Liver (tissue), 2 donors: ENCODE measurements at regions not wholly inside any gene's neighbourhood (a gene's known extent, or its start where the extent isn't known, plus 50 kb on each side); places are given as distances from the start of the nearest gene placed in this dataset.

Experiments
- JUND ChIP-seq, 2 donors: IDR thresholded peaks; 2 replicates each; pipeline ENCODE4 v1.6.1; 2016; ENCODE audit warnings: antibody characterized with exemption in 2 of 2
- TF ChIP-seq, protein P1 (sequence below): IDR thresholded peaks from 2 replicates; pipeline ENCODE4 v1.6.1; 2016; ENCODE audit warnings: antibody characterized with exemption
- TF ChIP-seq, protein P2 (sequence below): IDR thresholded peaks from 2 replicates; pipeline ENCODE4 v1.6.1; 2016; ENCODE audit warnings: antibody characterized with exemption
- TF ChIP-seq, protein P3 (sequence below): IDR thresholded peaks from 2 replicates; pipeline ENCODE4 v1.6.1; 2016; ENCODE audit warnings: antibody characterized with exemption, mild to moderate bottlenecking
- donor health status: healthy.

DNA sequence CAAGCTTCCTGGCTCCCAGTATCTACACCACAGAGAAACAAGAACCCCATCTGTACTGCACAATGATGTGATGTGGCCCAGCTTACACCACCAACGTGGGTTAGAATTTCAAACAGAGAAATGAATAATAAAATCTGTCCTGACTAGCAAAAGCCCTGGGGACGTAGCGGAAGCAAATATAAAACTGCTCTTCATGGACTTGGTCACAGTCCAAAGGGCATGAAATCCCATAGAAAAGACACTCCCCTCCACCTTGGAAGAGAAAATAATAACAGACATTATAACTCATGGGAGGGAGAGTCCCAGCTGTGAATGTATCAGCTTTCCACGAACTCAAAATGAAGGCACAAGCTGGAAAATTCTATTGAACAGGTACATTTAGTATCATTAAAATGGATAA is 205.3 kb upstream of the GALNT17 start:
- TF ChIP-seq, protein P1, sequence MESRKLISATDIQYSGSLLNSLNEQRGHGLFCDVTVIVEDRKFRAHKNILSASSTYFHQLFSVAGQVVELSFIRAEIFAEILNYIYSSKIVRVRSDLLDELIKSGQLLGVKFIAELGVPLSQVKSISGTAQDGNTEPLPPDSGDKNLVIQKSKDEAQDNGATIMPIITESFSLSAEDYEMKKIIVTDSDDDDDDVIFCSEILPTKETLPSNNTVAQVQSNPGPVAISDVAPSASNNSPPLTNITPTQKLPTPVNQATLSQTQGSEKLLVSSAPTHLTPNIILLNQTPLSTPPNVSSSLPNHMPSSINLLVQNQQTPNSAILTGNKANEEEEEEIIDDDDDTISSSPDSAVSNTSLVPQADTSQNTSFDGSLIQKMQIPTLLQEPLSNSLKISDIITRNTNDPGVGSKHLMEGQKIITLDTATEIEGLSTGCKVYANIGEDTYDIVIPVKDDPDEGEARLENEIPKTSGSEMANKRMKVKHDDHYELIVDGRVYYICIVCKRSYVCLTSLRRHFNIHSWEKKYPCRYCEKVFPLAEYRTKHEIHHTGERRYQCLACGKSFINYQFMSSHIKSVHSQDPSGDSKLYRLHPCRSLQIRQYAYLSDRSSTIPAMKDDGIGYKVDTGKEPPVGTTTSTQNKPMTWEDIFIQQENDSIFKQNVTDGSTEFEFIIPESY = no peak
- no peak for TF ChIP-seq JUND (IDR thresholded peaks at IDR 0.05)
- TF ChIP-seq, protein P2, sequence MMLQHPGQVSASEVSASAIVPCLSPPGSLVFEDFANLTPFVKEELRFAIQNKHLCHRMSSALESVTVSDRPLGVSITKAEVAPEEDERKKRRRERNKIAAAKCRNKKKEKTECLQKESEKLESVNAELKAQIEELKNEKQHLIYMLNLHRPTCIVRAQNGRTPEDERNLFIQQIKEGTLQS = no peak
- TF ChIP-seq, protein P3, sequence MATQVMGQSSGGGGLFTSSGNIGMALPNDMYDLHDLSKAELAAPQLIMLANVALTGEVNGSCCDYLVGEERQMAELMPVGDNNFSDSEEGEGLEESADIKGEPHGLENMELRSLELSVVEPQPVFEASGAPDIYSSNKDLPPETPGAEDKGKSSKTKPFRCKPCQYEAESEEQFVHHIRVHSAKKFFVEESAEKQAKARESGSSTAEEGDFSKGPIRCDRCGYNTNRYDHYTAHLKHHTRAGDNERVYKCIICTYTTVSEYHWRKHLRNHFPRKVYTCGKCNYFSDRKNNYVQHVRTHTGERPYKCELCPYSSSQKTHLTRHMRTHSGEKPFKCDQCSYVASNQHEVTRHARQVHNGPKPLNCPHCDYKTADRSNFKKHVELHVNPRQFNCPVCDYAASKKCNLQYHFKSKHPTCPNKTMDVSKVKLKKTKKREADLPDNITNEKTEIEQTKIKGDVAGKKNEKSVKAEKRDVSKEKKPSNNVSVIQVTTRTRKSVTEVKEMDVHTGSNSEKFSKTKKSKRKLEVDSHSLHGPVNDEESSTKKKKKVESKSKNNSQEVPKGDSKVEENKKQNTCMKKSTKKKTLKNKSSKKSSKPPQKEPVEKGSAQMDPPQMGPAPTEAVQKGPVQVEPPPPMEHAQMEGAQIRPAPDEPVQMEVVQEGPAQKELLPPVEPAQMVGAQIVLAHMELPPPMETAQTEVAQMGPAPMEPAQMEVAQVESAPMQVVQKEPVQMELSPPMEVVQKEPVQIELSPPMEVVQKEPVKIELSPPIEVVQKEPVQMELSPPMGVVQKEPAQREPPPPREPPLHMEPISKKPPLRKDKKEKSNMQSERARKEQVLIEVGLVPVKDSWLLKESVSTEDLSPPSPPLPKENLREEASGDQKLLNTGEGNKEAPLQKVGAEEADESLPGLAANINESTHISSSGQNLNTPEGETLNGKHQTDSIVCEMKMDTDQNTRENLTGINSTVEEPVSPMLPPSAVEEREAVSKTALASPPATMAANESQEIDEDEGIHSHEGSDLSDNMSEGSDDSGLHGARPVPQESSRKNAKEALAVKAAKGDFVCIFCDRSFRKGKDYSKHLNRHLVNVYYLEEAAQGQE = no peak
